ENCODE measurements at regions not wholly inside any gene's neighbourhood (a gene's known extent, or its start where the extent isn't known, plus 50 kb on each side); places are given as distances from the start of the nearest gene placed in this dataset.

DNA sequence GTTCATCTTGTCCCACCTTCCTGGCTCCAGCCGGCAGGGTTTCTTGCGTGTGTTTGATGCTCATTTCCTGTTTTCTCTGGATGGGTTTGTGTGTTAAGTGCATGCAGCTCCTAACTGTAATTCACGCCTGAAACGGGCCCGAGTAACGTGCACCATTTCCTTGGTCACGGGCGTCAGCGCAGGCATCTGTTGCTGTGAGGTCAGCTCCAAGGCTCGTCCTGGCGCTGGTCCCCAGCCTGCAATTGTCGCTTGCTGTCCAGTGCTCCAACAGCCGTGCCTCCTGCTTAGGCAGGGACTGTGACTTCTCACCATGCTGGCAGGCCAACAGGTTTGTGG, 201.1 kb downstream of the GLRX3 start:
- no peak for TF ChIP-seq POLR2AphosphoS5 (IDR thresholded peaks at IDR 0.05)
- TF ChIP-seq, protein P1, sequence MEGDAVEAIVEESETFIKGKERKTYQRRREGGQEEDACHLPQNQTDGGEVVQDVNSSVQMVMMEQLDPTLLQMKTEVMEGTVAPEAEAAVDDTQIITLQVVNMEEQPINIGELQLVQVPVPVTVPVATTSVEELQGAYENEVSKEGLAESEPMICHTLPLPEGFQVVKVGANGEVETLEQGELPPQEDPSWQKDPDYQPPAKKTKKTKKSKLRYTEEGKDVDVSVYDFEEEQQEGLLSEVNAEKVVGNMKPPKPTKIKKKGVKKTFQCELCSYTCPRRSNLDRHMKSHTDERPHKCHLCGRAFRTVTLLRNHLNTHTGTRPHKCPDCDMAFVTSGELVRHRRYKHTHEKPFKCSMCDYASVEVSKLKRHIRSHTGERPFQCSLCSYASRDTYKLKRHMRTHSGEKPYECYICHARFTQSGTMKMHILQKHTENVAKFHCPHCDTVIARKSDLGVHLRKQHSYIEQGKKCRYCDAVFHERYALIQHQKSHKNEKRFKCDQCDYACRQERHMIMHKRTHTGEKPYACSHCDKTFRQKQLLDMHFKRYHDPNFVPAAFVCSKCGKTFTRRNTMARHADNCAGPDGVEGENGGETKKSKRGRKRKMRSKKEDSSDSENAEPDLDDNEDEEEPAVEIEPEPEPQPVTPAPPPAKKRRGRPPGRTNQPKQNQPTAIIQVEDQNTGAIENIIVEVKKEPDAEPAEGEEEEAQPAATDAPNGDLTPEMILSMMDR (IDR thresholded peaks at IDR 0.05), result no peak
